HL-60 (cell line): ENCODE measurements at regions not wholly inside any gene's neighbourhood (a gene's known extent, or its start where the extent isn't known, plus 50 kb on each side); places are given as distances from the start of the nearest gene placed in this dataset.

ENCODE experiments used
- CTCF ChIP-seq: IDR thresholded peaks from one replicate; pipeline ENCODE4 v1.5.1; 2011; ENCODE audit warnings: low read length, control low read depth, inconsistent platforms; ENCODE audit not compliant: insufficient read depth
- GABPA ChIP-seq: IDR thresholded peaks from 2 replicates; pipeline ENCODE4 v1.6.1; 2012; ENCODE audit warnings: low read depth
- POLR2AphosphoS5 ChIP-seq: IDR thresholded peaks from 2 replicates; pipeline ENCODE4 v1.6.1; 2012; ENCODE audit warnings: low read depth
- TF ChIP-seq, protein P1 (sequence below): IDR thresholded peaks from 2 replicates; pipeline ENCODE4 v1.6.1; 2012; ENCODE audit warnings: low read depth; ENCODE audit not compliant: insufficient replicate concordance

GRCh38 chr4:24690436-24690835 lies 104.9 kb upstream of the SOD3 start:
- TF ChIP-seq CTCF (no peak), POLR2AphosphoS5 (no peak), GABPA (no peak)
- TF ChIP-seq, protein P1, sequence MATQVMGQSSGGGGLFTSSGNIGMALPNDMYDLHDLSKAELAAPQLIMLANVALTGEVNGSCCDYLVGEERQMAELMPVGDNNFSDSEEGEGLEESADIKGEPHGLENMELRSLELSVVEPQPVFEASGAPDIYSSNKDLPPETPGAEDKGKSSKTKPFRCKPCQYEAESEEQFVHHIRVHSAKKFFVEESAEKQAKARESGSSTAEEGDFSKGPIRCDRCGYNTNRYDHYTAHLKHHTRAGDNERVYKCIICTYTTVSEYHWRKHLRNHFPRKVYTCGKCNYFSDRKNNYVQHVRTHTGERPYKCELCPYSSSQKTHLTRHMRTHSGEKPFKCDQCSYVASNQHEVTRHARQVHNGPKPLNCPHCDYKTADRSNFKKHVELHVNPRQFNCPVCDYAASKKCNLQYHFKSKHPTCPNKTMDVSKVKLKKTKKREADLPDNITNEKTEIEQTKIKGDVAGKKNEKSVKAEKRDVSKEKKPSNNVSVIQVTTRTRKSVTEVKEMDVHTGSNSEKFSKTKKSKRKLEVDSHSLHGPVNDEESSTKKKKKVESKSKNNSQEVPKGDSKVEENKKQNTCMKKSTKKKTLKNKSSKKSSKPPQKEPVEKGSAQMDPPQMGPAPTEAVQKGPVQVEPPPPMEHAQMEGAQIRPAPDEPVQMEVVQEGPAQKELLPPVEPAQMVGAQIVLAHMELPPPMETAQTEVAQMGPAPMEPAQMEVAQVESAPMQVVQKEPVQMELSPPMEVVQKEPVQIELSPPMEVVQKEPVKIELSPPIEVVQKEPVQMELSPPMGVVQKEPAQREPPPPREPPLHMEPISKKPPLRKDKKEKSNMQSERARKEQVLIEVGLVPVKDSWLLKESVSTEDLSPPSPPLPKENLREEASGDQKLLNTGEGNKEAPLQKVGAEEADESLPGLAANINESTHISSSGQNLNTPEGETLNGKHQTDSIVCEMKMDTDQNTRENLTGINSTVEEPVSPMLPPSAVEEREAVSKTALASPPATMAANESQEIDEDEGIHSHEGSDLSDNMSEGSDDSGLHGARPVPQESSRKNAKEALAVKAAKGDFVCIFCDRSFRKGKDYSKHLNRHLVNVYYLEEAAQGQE = no peak
